Suprapubic skin (tissue), 4 donors: ENCODE measurements at regions not wholly inside any gene's neighbourhood (a gene's known extent, or its start where the extent isn't known, plus 50 kb on each side); places are given as distances from the start of the nearest gene placed in this dataset.

Source experiments
- CTCF ChIP-seq, 2 donors: fragments of 200-600 bp in 1 of 2; fragments of 450-650 bp in 1 of 2; sonication (generic) in 1 of 2; IDR thresholded peaks; one replicate each; pipeline ENCODE4 v1.5.1; 2016 to 2019; ENCODE audit warnings: antibody characterized with exemption in 2 of 2, mild to moderate bottlenecking in 1 of 2, moderate library complexity in 1 of 2
- EP300 ChIP-seq: sonication (generic); formaldehyde crosslinking; IDR thresholded peaks from one replicate; pipeline ENCODE4 v1.6.1; 2017; ENCODE audit warnings: antibody characterized with exemption
- POLR2A ChIP-seq, 2 donors: fragments of 450-650 bp; IDR thresholded peaks; one replicate each; pipeline ENCODE4 v1.6.1; 2017; ENCODE audit warnings: antibody characterized with exemption in 2 of 2, mild to moderate bottlenecking in 2 of 2, moderate library complexity in 2 of 2
- POLR2AphosphoS5 ChIP-seq, 3 donors: sonication (generic); formaldehyde crosslinking; IDR thresholded peaks; one replicate each; pipeline ENCODE4 v1.6.1; 2017; ENCODE audit warnings: antibody characterized with exemption in 3 of 3

GRCh38 chr3:124660599-124660998, 69.7 kb upstream of the UMPS start:
- no peak for TF ChIP-seq CTCF (IDR thresholded peaks at IDR 0.05)
- no peak for TF ChIP-seq EP300
- TF ChIP-seq POLR2A (IDR thresholded peaks at IDR 0.05), result no peak
- no peak for TF ChIP-seq POLR2AphosphoS5 (IDR thresholded peaks at IDR 0.05)
